ENCODE measurements at regions not wholly inside any gene's neighbourhood (a gene's known extent, or its start where the extent isn't known, plus 50 kb on each side); places are given as distances from the start of the nearest gene placed in this dataset.

- TF ChIP-seq, protein P1, sequence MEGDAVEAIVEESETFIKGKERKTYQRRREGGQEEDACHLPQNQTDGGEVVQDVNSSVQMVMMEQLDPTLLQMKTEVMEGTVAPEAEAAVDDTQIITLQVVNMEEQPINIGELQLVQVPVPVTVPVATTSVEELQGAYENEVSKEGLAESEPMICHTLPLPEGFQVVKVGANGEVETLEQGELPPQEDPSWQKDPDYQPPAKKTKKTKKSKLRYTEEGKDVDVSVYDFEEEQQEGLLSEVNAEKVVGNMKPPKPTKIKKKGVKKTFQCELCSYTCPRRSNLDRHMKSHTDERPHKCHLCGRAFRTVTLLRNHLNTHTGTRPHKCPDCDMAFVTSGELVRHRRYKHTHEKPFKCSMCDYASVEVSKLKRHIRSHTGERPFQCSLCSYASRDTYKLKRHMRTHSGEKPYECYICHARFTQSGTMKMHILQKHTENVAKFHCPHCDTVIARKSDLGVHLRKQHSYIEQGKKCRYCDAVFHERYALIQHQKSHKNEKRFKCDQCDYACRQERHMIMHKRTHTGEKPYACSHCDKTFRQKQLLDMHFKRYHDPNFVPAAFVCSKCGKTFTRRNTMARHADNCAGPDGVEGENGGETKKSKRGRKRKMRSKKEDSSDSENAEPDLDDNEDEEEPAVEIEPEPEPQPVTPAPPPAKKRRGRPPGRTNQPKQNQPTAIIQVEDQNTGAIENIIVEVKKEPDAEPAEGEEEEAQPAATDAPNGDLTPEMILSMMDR (IDR thresholded peaks at IDR 0.05; ENCODE audit: low read length): no peak
- no peak for TF ChIP-seq EZH2 (IDR thresholded peaks at IDR 0.05; ENCODE audit: borderline replicate concordance, low read length)
- no peaks in the 10 kb centered on the region for H3K79me2 ChIP-seq (ENCODE audit: insufficient read depth, low read length)
- H3K9me2 ChIP-seq (ENCODE audit: low read depth, low read length): no peaks in the 10 kb centered on the region
- H4K20me1 ChIP-seq (ENCODE audit: insufficient read depth, low read length): no peaks in the 10 kb centered on the region
- H3F3A ChIP-seq (ENCODE audit: insufficient read depth, low read length): no peaks in the 10 kb centered on the region
- no peak overlapping the region for H3K27ac ChIP-seq (ENCODE audit: low read depth, low read length, poor library complexity, severe bottlenecking)
- no peaks in the 10 kb centered on the region for H3K4me1 ChIP-seq (ENCODE audit: insufficient read depth, low read length, severe bottlenecking)
- no peaks in the 10 kb centered on the region for H3K9me3 ChIP-seq (ENCODE audit: low read length)
- H2AFZ ChIP-seq (ENCODE audit: low read length): no peak overlapping the region
- no peak overlapping the region for H3K4me2 ChIP-seq (ENCODE audit: low read length)
- no peaks in the 10 kb centered on the region for H3K36me3 ChIP-seq (ENCODE audit: insufficient read depth, low read length)
- no peaks in the 10 kb centered on the region for H3K27me3 ChIP-seq (ENCODE audit: insufficient read depth, low read length)
- H3K4me3 ChIP-seq (ENCODE audit: low read depth, low read length, poor library complexity, severe bottlenecking): no peak overlapping the region
- no peak overlapping the region for H3K9ac ChIP-seq (ENCODE audit: low read length)
These were observed 613.9 kb upstream of the CADM1 start for GRCh38 chr11:116118138-116118470.

DNA sequence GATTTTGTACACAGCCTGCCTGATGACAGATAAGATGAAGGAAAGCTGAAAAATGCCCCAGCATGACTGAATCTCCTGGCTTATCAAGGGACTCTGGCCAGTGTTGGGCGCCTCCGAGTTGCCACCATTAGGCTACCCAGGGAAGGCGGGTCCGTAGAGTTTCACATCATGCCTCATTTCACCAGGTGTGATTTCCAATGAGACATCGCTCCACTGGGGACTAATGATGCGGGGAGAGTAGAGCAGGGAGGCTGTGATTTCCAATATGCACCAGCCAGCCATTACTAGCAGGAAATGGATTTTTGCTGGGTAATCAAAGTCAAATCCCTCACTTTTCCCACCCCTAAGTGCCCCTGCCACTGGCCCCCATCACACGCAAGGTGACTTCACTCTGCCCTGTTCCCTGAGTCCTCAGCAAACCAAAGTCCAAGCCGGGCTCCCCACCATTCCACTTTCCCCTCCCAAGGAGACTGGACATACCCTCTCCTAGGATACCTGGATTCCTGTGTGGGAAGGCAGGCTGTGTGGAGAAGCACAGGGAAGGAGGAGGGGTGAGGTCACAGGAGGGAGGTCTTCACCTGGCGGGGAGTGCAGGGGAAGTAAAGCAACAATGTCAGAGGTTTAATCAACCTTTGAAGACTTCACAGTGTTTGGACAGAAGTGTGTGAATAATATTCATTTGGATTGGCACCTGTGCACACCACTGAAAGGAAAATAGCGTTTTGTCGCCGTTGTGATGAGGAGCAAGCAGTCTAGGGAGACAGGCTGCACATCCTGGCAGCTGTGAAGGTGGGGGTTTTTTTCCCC, 613.3 kb upstream of the CADM1 start:
- Histone ChIP-seq H3F3A (ENCODE audit: insufficient read depth, low read length) (no peaks in the 10 kb centered on the region), H3K9me2 (ENCODE audit: low read depth, low read length) (no peaks in the 10 kb centered on the region), H3K9me3 (ENCODE audit: low read length) (no peaks in the 10 kb centered on the region), H3K27ac (ENCODE audit: low read depth, low read length, poor library complexity, severe bottlenecking) (no peak overlapping the region), H3K4me1 (ENCODE audit: insufficient read depth, low read length, severe bottlenecking) (no peaks in the 10 kb centered on the region), H3K79me2 (ENCODE audit: insufficient read depth, low read length) (no peaks in the 10 kb centered on the region), H3K9ac (ENCODE audit: low read length) (no peak overlapping the region), H3K27me3 (ENCODE audit: insufficient read depth, low read length) (no peaks in the 10 kb centered on the region), H3K4me2 (ENCODE audit: low read length) (no peak overlapping the region), H2AFZ (ENCODE audit: low read length) (no peak overlapping the region), H4K20me1 (ENCODE audit: insufficient read depth, low read length) (no peaks in the 10 kb centered on the region), H3K36me3 (ENCODE audit: insufficient read depth, low read length) (no peaks in the 10 kb centered on the region), H3K4me3 (ENCODE audit: low read depth, low read length, poor library complexity, severe bottlenecking) (no peak overlapping the region)
- TF ChIP-seq, protein P1 (IDR thresholded peaks at IDR 0.05; ENCODE audit: low read length): no peak
- no peak for TF ChIP-seq EZH2 (IDR thresholded peaks at IDR 0.05; ENCODE audit: borderline replicate concordance, low read length)

DNA sequence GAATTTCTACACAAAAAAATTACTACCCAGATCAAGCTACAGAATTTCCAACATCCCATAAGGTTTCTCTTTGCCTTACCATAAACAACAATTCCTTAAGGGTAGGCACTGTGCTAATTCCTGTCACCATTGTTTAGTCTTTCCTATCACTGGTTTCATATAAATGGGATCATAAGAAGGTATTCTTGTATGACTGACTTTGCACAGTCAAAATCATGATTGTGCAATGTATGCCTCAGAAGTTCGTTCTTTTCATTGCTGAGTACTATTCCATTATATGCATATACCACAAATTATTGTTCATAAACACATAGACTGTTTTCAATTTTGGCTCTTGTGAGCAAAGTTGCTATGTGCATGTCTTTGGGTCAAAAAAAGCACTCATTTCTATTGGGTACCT, 611.6 kb upstream of the CADM1 start:
- Histone ChIP-seq H3K4me1 (ENCODE audit: insufficient read depth, low read length, severe bottlenecking) (no peaks in the 10 kb centered on the region), H3K9ac (ENCODE audit: low read length) (no peak overlapping the region), H3K27me3 (ENCODE audit: insufficient read depth, low read length) (no peaks in the 10 kb centered on the region), H3K4me3 (ENCODE audit: low read depth, low read length, poor library complexity, severe bottlenecking) (no peak overlapping the region), H3K79me2 (ENCODE audit: insufficient read depth, low read length) (no peaks in the 10 kb centered on the region), H3K36me3 (ENCODE audit: insufficient read depth, low read length) (no peaks in the 10 kb centered on the region), H3K27ac (ENCODE audit: low read depth, low read length, poor library complexity, severe bottlenecking) (no peak overlapping the region), H3K4me2 (ENCODE audit: low read length) (no peak overlapping the region), H4K20me1 (ENCODE audit: insufficient read depth, low read length) (no peaks in the 10 kb centered on the region), H3K9me2 (ENCODE audit: low read depth, low read length) (no peaks in the 10 kb centered on the region), H3K9me3 (ENCODE audit: low read length) (no peaks in the 10 kb centered on the region), H2AFZ (ENCODE audit: low read length) (no peak overlapping the region), H3F3A (ENCODE audit: insufficient read depth, low read length) (no peaks in the 10 kb centered on the region)
- TF ChIP-seq, protein P1 (IDR thresholded peaks at IDR 0.05; ENCODE audit: low read length): no peak
- TF ChIP-seq EZH2 (IDR thresholded peaks at IDR 0.05; ENCODE audit: borderline replicate concordance, low read length): no peak

Measured in OCI-LY1 (cell line).